IMR-90 (cell line): ENCODE measurements at regions not wholly inside any gene's neighbourhood (a gene's known extent, or its start where the extent isn't known, plus 50 kb on each side); places are given as distances from the start of the nearest gene placed in this dataset.

Experiments
- BHLHE40 ChIP-seq: fragments of 150-350 bp; IDR thresholded peaks from 2 replicates; pipeline ENCODE4 v1.6.1; 2016; ENCODE audit warnings: mild to moderate bottlenecking, low read depth, low read length
- CEBPB ChIP-seq: IDR thresholded peaks from 2 replicates; pipeline ENCODE4 v1.6.1; 2012; ENCODE audit warnings: low read depth, low read length, improper control_type of control experiment
- CHD1 ChIP-seq: IDR thresholded peaks from 2 replicates; pipeline ENCODE4 v1.6.1; 2012; ENCODE audit warnings: low read depth, low read length, improper control_type of control experiment
- FOS ChIP-seq: fragments of 150-350 bp; IDR thresholded peaks from 2 replicates; pipeline ENCODE4 v1.6.1; 2016; ENCODE audit warnings: low read depth, low read length
- MAFK ChIP-seq: IDR thresholded peaks from 2 replicates; pipeline ENCODE4 v1.6.1; 2012; ENCODE audit warnings: low read depth, low read length, improper control_type of control experiment
- NFE2L2 ChIP-seq: fragments of 150-350 bp; IDR thresholded peaks from 2 replicates; pipeline ENCODE4 v1.6.1; 2016; ENCODE audit warnings: low read depth, mild to moderate bottlenecking, low read length
- POLR2A ChIP-seq: IDR thresholded peaks from 2 replicates; pipeline ENCODE4 v1.6.1; 2012; ENCODE audit warnings: mild to moderate bottlenecking, low read depth, low read length
- RAD21 ChIP-seq: IDR thresholded peaks from 2 replicates; pipeline ENCODE4 v1.6.1; 2012; ENCODE audit warnings: low read length, improper control_type of control experiment
- RCOR1 ChIP-seq: IDR thresholded peaks from 2 replicates; pipeline ENCODE4 v1.6.1; 2012; ENCODE audit warnings: mild to moderate bottlenecking, low read length, improper control_type of control experiment; ENCODE audit not compliant: insufficient replicate concordance
- SMC3 ChIP-seq: fragments of 150-350 bp; IDR thresholded peaks from 2 replicates; pipeline ENCODE4 v1.6.1; 2016; ENCODE audit warnings: low read depth, mild to moderate bottlenecking, antibody characterized with exemption, low read length, moderate library complexity
- TF ChIP-seq, protein P1 (sequence below): conservative IDR thresholded peaks from 2 replicates; pipeline ENCODE4 v1.5.1; 2012; ENCODE audit warnings: mild to moderate bottlenecking, low read depth, low read length, improper control_type of control experiment
- TF ChIP-seq, protein P2 (sequence below): fragments of 150-350 bp; IDR thresholded peaks from 2 replicates; pipeline ENCODE4 v1.6.1; 2017; ENCODE audit warnings: mild to moderate bottlenecking, antibody characterized with exemption, low read length, low read depth

DNA sequence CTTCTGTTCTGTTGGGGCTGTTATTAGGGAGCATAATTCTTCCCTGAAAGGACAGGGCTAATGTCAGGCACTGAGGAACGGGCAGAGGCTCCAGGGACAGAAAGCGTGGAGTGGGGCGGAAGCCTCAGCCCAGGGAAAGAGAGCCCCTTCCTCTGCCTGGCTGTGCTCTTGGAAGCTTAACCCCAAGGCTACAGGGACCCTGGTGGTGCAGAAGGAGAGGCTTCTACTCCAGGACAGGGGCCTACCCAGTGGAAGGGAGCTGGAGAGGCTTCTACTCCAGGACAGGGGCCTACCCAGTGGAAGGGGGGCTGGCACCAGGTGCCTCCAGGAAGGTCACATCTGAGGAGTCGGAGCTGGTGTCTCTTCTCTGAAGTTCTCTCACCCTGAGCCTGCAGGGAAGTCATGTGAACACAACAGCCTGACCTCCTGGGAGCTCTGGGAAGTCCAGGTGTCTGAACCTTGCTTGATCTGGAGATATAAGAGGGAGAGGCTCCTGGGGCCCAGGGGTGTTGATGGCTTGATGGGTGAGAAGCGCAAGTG, 159.5 kb upstream of the SOX1 start:
- TF ChIP-seq, protein P1, sequence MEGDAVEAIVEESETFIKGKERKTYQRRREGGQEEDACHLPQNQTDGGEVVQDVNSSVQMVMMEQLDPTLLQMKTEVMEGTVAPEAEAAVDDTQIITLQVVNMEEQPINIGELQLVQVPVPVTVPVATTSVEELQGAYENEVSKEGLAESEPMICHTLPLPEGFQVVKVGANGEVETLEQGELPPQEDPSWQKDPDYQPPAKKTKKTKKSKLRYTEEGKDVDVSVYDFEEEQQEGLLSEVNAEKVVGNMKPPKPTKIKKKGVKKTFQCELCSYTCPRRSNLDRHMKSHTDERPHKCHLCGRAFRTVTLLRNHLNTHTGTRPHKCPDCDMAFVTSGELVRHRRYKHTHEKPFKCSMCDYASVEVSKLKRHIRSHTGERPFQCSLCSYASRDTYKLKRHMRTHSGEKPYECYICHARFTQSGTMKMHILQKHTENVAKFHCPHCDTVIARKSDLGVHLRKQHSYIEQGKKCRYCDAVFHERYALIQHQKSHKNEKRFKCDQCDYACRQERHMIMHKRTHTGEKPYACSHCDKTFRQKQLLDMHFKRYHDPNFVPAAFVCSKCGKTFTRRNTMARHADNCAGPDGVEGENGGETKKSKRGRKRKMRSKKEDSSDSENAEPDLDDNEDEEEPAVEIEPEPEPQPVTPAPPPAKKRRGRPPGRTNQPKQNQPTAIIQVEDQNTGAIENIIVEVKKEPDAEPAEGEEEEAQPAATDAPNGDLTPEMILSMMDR = no peak
- TF ChIP-seq POLR2A = no peak
- no peak for TF ChIP-seq SMC3
- no peak for TF ChIP-seq BHLHE40
- TF ChIP-seq, protein P2, sequence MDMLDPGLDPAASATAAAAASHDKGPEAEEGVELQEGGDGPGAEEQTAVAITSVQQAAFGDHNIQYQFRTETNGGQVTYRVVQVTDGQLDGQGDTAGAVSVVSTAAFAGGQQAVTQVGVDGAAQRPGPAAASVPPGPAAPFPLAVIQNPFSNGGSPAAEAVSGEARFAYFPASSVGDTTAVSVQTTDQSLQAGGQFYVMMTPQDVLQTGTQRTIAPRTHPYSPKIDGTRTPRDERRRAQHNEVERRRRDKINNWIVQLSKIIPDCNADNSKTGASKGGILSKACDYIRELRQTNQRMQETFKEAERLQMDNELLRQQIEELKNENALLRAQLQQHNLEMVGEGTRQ = no peak
- no peak for TF ChIP-seq RAD21
- no peak for TF ChIP-seq NFE2L2
- TF ChIP-seq RCOR1 = no peak
- TF ChIP-seq MAFK = no peak
- TF ChIP-seq CEBPB = no peak
- no peak for TF ChIP-seq FOS
- no peak for TF ChIP-seq CHD1
